ENCODE measurements at regions not wholly inside any gene's neighbourhood (a gene's known extent, or its start where the extent isn't known, plus 50 kb on each side); places are given as distances from the start of the nearest gene placed in this dataset.
"Not testable (repeated sequence)": the region's sequence is repeated elsewhere in the genome, so short reads cannot be mapped to it uniquely, and the experiment has no call there.

DNA sequence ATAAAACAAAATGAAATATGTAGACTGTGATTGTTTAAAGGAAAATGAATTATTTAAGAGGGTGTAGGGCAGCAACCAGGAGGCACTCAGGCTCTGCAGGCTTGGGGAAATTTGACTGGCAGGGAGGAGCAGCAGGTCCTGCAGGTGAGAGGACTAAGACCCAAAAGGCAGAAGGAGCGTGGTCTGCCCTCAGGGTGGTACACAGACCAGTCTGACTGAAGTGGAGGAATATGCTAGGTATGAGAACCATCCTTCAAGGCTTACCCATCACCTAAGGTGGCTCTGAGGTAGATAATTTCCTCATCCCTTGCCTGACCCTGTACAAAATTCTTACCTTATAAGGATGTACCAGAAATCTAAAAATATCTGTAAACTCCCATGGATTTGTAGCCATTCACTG is 261.3 kb upstream of the RASGEF1B start:
- Histone ChIP-seq H3K4me3 (no peak overlapping the region), H3K4me1 (replicated peaks) (no peaks in the 10 kb centered on the region), H3K27me3 (replicated peaks) (no peaks in the 10 kb centered on the region), H3K36me3 (no peaks in the 10 kb centered on the region), H3K27ac (no peak overlapping the region), H3K9me3 (replicated peaks) (no peaks in the 10 kb centered on the region)
- no peak for DNase-seq (ENCODE audit: low read depth in 1 of 2, low spot score in 2 of 2)

GRCh38 chr4:81724925-81725329 is 253.2 kb upstream of the RASGEF1B start:
- H3K36me3 ChIP-seq, result no peaks in the 10 kb centered on the region
- no peak overlapping the region for H3K4me3 ChIP-seq
- no peaks in the 10 kb centered on the region; the same call in 1 of the 2 replicates for H3K27me3 ChIP-seq (replicated peaks)
- H3K4me1 ChIP-seq (replicated peaks), result no peaks in the 10 kb centered on the region
- no peak overlapping the region for H3K27ac ChIP-seq
- no peak for DNase-seq (ENCODE audit: low read depth in 1 of 2, low spot score in 2 of 2)
- H3K9me3 ChIP-seq (replicated peaks), result no peaks in the 10 kb centered on the region

- no peak for DNase-seq (ENCODE audit: low read depth in 1 of 2, low spot score in 2 of 2)
- Histone ChIP-seq H3K27me3 (replicated peaks) (no peaks in the 10 kb centered on the region; the same call in 1 of the 2 replicates), H3K36me3 (no peaks in the 10 kb centered on the region), H3K4me1 (replicated peaks) (no peaks in the 10 kb centered on the region), H3K27ac (no peak overlapping the region), H3K4me3 (no peak overlapping the region), H3K9me3 (replicated peaks) (no peaks in the 10 kb centered on the region)
Observed at GRCh38 chr4:81723927-81724587, 252.3 kb upstream of the RASGEF1B start.

GRCh38 chr4:81723019-81723884 is 251.5 kb upstream of the RASGEF1B start:
- Histone ChIP-seq H3K9me3 (replicated peaks) (no peaks in the 10 kb centered on the region), H3K36me3 (no peaks in the 10 kb centered on the region), H3K27ac (no peak overlapping the region), H3K4me3 (no peak overlapping the region), H3K4me1 (replicated peaks) (no peaks in the 10 kb centered on the region), H3K27me3 (replicated peaks) (no peaks in the 10 kb centered on the region; the same call in 1 of the 2 replicates)
- DNase-seq (ENCODE audit: low read depth in 1 of 2, low spot score in 2 of 2), result no peak

- DNase-seq (ENCODE audit: low read depth in 1 of 2, low spot score in 2 of 2), result no peak
- Histone ChIP-seq H3K4me3 (no peak overlapping the region), H3K27ac (no peak overlapping the region), H3K27me3 (replicated peaks) (no peaks in the 10 kb centered on the region; the same call in 1 of the 2 replicates), H3K9me3 (replicated peaks) (no peaks in the 10 kb centered on the region), H3K36me3 (no peaks in the 10 kb centered on the region), H3K4me1 (replicated peaks) (no peaks in the 10 kb centered on the region)
Observed at GRCh38 chr4:81722290-81722851, 250.7 kb upstream of the RASGEF1B start.

GRCh38 chr4:81715757-81716156 is 244.1 kb upstream of the RASGEF1B start:
- Histone ChIP-seq H3K4me3 (no peak overlapping the region), H3K4me1 (replicated peaks) (no peaks in the 10 kb centered on the region), H3K9me3 (replicated peaks) (no peaks in the 10 kb centered on the region), H3K27me3 (replicated peaks) (no peaks in the 10 kb centered on the region), H3K27ac (no peak overlapping the region), H3K36me3 (no peaks in the 10 kb centered on the region)
- no peak for DNase-seq (ENCODE audit: low read depth in 1 of 2, low spot score in 2 of 2)

GRCh38 chr4:81715357-81715756 is 243.7 kb upstream of the RASGEF1B start:
- not testable (repeated sequence) for H3K4me1 ChIP-seq (replicated peaks); H3K27ac ChIP-seq; H3K4me3 ChIP-seq; DNase-seq (ENCODE audit: low read depth in 1 of 2, low spot score in 2 of 2); H3K36me3 ChIP-seq; H3K27me3 ChIP-seq (replicated peaks); H3K9me3 ChIP-seq (replicated peaks)

DNA sequence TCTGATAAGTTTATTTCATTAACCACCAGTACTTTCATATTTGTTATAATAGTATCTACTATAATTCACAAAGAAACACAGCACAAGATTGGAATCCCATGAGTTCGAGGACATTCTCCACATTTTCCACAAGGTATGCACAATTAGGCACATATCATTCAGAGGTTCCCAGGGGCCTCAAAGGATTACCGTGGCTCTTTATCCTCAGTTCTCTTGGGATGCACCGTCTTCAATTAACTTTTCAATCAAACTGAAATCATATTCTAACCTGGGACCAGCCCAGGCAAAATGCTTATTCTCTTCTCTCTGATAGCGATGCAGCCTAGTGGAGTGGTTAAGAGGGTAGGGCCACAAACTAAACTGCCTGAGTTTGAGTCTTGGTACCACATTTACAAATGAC is 242.6 kb upstream of the RASGEF1B start:
- DNase-seq (ENCODE audit: low read depth in 1 of 2, low spot score in 2 of 2), result no peak
- no peaks in the 10 kb centered on the region for H3K4me1 ChIP-seq (replicated peaks)
- H3K27me3 ChIP-seq (replicated peaks), result no peaks in the 10 kb centered on the region
- H3K9me3 ChIP-seq (replicated peaks), result no peaks in the 10 kb centered on the region
- H3K27ac ChIP-seq, result no peak overlapping the region
- no peak overlapping the region for H3K4me3 ChIP-seq
- no peaks in the 10 kb centered on the region for H3K36me3 ChIP-seq

GRCh38 chr4:81712714-81713113 is 241.0 kb upstream of the RASGEF1B start:
- Histone ChIP-seq H3K27me3 (replicated peaks) (no peaks in the 10 kb centered on the region), H3K36me3 (no peaks in the 10 kb centered on the region), H3K4me1 (replicated peaks) (no peaks in the 10 kb centered on the region), H3K9me3 (replicated peaks) (no peaks in the 10 kb centered on the region), H3K27ac (no peak overlapping the region), H3K4me3 (no peak overlapping the region)
- no peak for DNase-seq (ENCODE audit: low read depth in 1 of 2, low spot score in 2 of 2)

GRCh38 chr4:81704461-81704860 is 232.8 kb upstream of the RASGEF1B start:
- Histone ChIP-seq H3K27ac (no peak overlapping the region), H3K4me1 (replicated peaks) (no peaks in the 10 kb centered on the region), H3K4me3 (no peak overlapping the region), H3K27me3 (replicated peaks) (no peaks in the 10 kb centered on the region; the same call in 1 of the 2 replicates), H3K36me3 (no peaks in the 10 kb centered on the region), H3K9me3 (replicated peaks) (no peaks in the 10 kb centered on the region)
- no peak for DNase-seq (ENCODE audit: low read depth in 1 of 2, low spot score in 2 of 2)

DNA sequence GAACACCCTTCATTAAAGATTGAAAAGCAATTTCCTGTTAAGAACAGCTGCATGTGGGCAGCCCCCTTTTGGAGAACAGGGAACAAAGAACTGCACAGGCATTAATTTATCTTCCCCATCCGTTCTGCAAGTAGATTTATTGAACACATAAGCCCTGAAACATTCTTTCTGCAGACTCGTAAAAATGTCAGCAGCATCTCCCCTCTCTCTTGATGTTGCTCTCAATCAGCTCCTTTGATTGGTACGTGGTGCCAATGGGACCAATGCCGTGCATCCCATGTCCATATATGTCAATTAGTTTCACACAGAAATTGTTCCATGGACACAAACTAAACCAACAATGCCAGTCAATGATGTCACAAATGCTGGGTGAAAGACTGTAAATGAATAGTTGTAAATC is 228.5 kb upstream of the RASGEF1B start:
- no peaks in the 10 kb centered on the region for H3K9me3 ChIP-seq (replicated peaks)
- H3K36me3 ChIP-seq, result no peaks in the 10 kb centered on the region
- no peaks in the 10 kb centered on the region; the same call in 1 of the 2 replicates for H3K27me3 ChIP-seq (replicated peaks)
- no peak overlapping the region for H3K27ac ChIP-seq
- H3K4me1 ChIP-seq (replicated peaks), result no peaks in the 10 kb centered on the region
- H3K4me3 ChIP-seq, result no peak overlapping the region
- no peak for DNase-seq (ENCODE audit: low read depth in 1 of 2, low spot score in 2 of 2)

- no peaks in the 10 kb centered on the region for H3K36me3 ChIP-seq
- H3K9me3 ChIP-seq (replicated peaks), result no peaks in the 10 kb centered on the region
- no peaks in the 10 kb centered on the region for H3K27me3 ChIP-seq (replicated peaks)
- no peaks in the 10 kb centered on the region for H3K4me1 ChIP-seq (replicated peaks)
- DNase-seq (ENCODE audit: low read depth in 1 of 2, low spot score in 2 of 2), result no peak
- no peak overlapping the region for H3K4me3 ChIP-seq
- H3K27ac ChIP-seq, result no peak overlapping the region
Observed at GRCh38 chr4:81698538-81699296, 227.0 kb upstream of the RASGEF1B start.

DNA sequence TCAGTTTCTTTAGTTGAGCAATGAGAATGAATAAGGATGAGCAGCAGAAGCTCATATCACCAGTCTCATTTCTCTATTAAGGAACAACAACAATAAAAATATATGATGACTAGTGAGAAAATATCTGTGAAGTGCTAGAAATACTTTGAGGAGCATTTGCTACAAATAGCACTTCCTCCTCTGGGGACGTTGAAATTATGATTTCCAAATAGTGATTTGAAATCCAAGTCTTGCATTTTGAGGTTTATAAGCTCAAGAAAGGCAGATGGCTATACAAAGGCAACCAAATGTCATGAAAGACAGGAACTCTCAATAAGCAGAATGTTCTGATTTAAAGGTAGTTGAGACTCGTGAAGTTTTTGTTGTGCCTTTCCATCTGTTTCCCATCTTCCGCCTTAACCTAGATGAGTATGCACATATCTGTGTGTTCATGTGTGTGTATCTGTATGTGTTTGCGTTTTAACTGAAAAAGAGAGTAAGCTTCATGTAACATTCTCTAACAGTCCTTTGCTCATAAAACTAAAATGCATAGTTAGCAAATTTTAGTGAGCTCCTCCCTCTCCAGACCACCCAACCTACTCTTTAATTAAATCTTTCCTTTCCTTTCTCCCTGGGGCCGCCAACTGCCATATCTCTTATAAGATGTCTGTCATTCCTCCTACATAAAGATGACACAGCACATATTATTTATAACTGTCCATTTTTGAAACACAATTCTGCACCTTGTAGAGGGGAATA is 222.6 kb upstream of the RASGEF1B start:
- H3K36me3 ChIP-seq, result no peaks in the 10 kb centered on the region
- no peaks in the 10 kb centered on the region for H3K27me3 ChIP-seq (replicated peaks)
- DNase-seq (ENCODE audit: low read depth in 1 of 2, low spot score in 2 of 2), result no peak
- no peaks in the 10 kb centered on the region for H3K4me1 ChIP-seq (replicated peaks)
- H3K4me3 ChIP-seq, result no peak overlapping the region
- no peaks in the 10 kb centered on the region for H3K9me3 ChIP-seq (replicated peaks)
- H3K27ac ChIP-seq, result no peak overlapping the region
